Neural progenitor cell (in vitro differentiated cells): ENCODE measurements at regions not wholly inside any gene's neighbourhood (a gene's known extent, or its start where the extent isn't known, plus 50 kb on each side); places are given as distances from the start of the nearest gene placed in this dataset.

Experiments
- DNase-seq: peaks from one replicate; pipeline ENCODE4 v3.0.0-alpha.2; 2016; ENCODE audit warnings: low spot score
- H2AFZ ChIP-seq: fragments of 200-600 bp; sonication (generic); replicated peaks from 2 replicates; pipeline ENCODE4 v1.6.1; 2016; ENCODE audit warnings: antibody characterized with exemption
- H3F3A ChIP-seq: fragments of 200-600 bp; sonication (generic); 2 replicates; pipeline ENCODE4 v1.6.1; 2016; ENCODE audit warnings: antibody characterized with exemption, low read depth
- H3K27ac ChIP-seq: fragments of 200-600 bp; sonication (generic); 2 replicates; pipeline ENCODE4 v1.5.1; 2016; ENCODE audit warnings: mild to moderate bottlenecking
- H3K27me3 ChIP-seq: fragments of 200-600 bp; sonication (generic); 2 replicates; pipeline ENCODE4 v1.6.1; 2016; ENCODE audit warnings: mild to moderate bottlenecking, moderate library complexity
- H3K36me3 ChIP-seq: fragments of 200-600 bp; sonication (generic); 2 replicates; pipeline ENCODE4 v1.5.1; 2016
- H3K4me1 ChIP-seq: fragments of 200-600 bp; sonication (generic); 2 replicates; pipeline ENCODE4 v1.6.1; 2016; ENCODE audit warnings: mixed run types
- H3K4me2 ChIP-seq: fragments of 200-600 bp; sonication (generic); 2 replicates; pipeline ENCODE4 v1.6.1; 2016
- H3K4me3 ChIP-seq: fragments of 200-600 bp; sonication (generic); 2 replicates; pipeline ENCODE4 v1.5.1; 2016
- H3K79me2 ChIP-seq: fragments of 200-600 bp; sonication (generic); 2 replicates; pipeline ENCODE4 v1.6.1; 2016; ENCODE audit warnings: low read depth
- H3K9ac ChIP-seq: fragments of 200-600 bp; sonication (generic); 2 replicates; pipeline ENCODE4 v1.6.1; 2016
- H3K9me3 ChIP-seq: fragments of 200-600 bp; sonication (generic); 2 replicates; pipeline ENCODE4 v1.5.1; 2016; ENCODE audit warnings: low read depth
- H4K20me1 ChIP-seq: fragments of 200-600 bp; sonication (generic); 2 replicates; pipeline ENCODE4 v1.6.1; 2016; ENCODE audit warnings: low read depth
- H3K27ac Mint-ChIP-seq: 3 replicates; pipeline ENCODE4 v1.8.0; 2021; ENCODE audit warnings: mixed read lengths
- H3K27me3 Mint-ChIP-seq: 2 replicates; pipeline ENCODE4 v1.8.0; 2022; ENCODE audit warnings: low read depth, mild to moderate bottlenecking, inconsistent platforms, moderate library complexity, mixed read lengths; ENCODE audit not compliant: insufficient read depth
- H3K36me3 Mint-ChIP-seq: 3 replicates; pipeline ENCODE4 v1.8.0; 2021; ENCODE audit warnings: mixed read lengths
- H3K4me1 Mint-ChIP-seq: 3 replicates; pipeline ENCODE4 v1.8.0; 2021; ENCODE audit warnings: mixed read lengths
- H3K4me3 Mint-ChIP-seq: 3 replicates; pipeline ENCODE4 v1.8.0; 2021; ENCODE audit warnings: mild to moderate bottlenecking, moderate library complexity, mixed read lengths
- H3K9me3 Mint-ChIP-seq: 3 replicates; pipeline ENCODE4 v1.8.0; 2020; ENCODE audit warnings: mixed read lengths
- EZH2 ChIP-seq: fragments of 200-600 bp; sonication (generic); IDR thresholded peaks from 2 replicates; pipeline ENCODE4 v1.6.1; 2017; ENCODE audit warnings: antibody characterized with exemption, mild to moderate bottlenecking, moderate library complexity
- EZH2phosphoT487 ChIP-seq: fragments of 200-600 bp; sonication (generic); IDR thresholded peaks from 2 replicates; pipeline ENCODE4 v1.6.1; 2017; ENCODE audit warnings: antibody characterized with exemption
- TF ChIP-seq, protein P1 (sequence below): fragments of 200-600 bp; sonication (generic); IDR thresholded peaks from 2 replicates; pipeline ENCODE4 v1.5.1; 2017; ENCODE audit warnings: antibody characterized with exemption, mild to moderate bottlenecking

DNA sequence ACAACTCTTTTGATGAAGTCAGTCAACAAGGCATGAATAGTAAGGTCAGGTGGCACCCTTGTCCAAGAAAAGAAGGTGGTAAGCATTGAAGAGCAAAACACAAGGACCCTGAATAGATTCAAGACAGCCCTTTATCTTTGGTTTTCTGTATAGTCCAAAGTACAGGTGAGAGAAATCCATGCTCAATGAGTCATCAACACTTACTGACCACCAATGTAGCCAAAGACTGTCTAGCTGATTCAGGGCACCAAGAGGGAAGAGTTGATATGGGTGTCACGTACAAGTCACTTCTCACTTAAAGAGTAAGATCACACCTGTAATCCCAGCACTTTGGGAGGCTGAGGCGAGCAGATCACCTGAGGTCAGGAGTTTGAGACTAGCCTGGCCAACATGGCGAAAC, 528.3 kb downstream of the CD83 start:
- H3K4me3 Mint-ChIP-seq, result no peak overlapping the region
- no peaks in the 10 kb centered on the region for H3K36me3 Mint-ChIP-seq

DNA sequence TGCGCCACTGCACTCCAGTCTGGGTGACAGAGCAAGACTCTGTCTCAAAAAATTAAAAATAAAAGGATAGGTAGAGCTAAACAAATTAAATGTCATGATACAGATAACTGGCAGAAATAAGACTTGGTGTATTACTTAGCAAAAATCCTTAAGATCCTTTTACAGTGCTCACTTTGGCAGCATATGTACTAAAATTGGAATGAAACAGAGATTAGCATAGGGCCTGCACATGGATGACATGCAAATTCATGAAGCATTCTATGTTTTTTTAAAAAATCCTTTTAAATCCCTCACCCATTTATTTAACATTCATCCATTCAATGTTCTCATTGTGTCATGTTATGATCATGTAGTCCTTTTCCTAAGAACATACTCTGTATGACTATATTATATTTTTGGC, 528.8 kb downstream of the CD83 start:
- no peaks in the 10 kb centered on the region for H3K36me3 Mint-ChIP-seq
- TF ChIP-seq, protein P1, sequence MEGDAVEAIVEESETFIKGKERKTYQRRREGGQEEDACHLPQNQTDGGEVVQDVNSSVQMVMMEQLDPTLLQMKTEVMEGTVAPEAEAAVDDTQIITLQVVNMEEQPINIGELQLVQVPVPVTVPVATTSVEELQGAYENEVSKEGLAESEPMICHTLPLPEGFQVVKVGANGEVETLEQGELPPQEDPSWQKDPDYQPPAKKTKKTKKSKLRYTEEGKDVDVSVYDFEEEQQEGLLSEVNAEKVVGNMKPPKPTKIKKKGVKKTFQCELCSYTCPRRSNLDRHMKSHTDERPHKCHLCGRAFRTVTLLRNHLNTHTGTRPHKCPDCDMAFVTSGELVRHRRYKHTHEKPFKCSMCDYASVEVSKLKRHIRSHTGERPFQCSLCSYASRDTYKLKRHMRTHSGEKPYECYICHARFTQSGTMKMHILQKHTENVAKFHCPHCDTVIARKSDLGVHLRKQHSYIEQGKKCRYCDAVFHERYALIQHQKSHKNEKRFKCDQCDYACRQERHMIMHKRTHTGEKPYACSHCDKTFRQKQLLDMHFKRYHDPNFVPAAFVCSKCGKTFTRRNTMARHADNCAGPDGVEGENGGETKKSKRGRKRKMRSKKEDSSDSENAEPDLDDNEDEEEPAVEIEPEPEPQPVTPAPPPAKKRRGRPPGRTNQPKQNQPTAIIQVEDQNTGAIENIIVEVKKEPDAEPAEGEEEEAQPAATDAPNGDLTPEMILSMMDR, result no peak
- TF ChIP-seq EZH2phosphoT487, result no peak
- no peak for TF ChIP-seq EZH2
- Histone ChIP-seq H2AFZ (no peak overlapping the region), H3K4me3 (no peak overlapping the region), H3K9ac (no peak overlapping the region), H3K9me3 (no peaks in the 10 kb centered on the region), H3K36me3 (no peaks in the 10 kb centered on the region), H4K20me1 (no peaks in the 10 kb centered on the region), H3K79me2 (no peaks in the 10 kb centered on the region), H3K4me1 (peaks cover 16% of the 10 kb centered on the region), H3F3A (peaks cover 8% of the 10 kb centered on the region), H3K27me3 (no peaks in the 10 kb centered on the region), H3K27ac (no peak overlapping the region), H3K4me2 (no peak overlapping the region)
- DNase-seq, result no peak
- H3K27ac Mint-ChIP-seq, result no peak overlapping the region
- H3K4me3 Mint-ChIP-seq, result no peak overlapping the region
- peaks cover 6% of the 10 kb centered on the region for H3K27me3 Mint-ChIP-seq
- no peaks in the 10 kb centered on the region for H3K9me3 Mint-ChIP-seq
- peaks cover 14% of the 10 kb centered on the region for H3K4me1 Mint-ChIP-seq

More for the DNA sequence above, 528.3 kb downstream of the CD83 start:
- peaks cover 6% of the 10 kb centered on the region for H3K27me3 Mint-ChIP-seq
- Histone ChIP-seq H2AFZ (no peak overlapping the region), H3F3A (peaks cover 13% of the 10 kb centered on the region), H3K4me2 (no peak overlapping the region), H3K27me3 (no peaks in the 10 kb centered on the region), H4K20me1 (no peaks in the 10 kb centered on the region), H3K27ac (no peak overlapping the region), H3K4me3 (no peak overlapping the region), H3K9ac (no peak overlapping the region), H3K9me3 (no peaks in the 10 kb centered on the region), H3K4me1 (peaks cover 21% of the 10 kb centered on the region), H3K36me3 (no peaks in the 10 kb centered on the region), H3K79me2 (no peaks in the 10 kb centered on the region)
- no peaks in the 10 kb centered on the region for H3K9me3 Mint-ChIP-seq
- peaks cover 19% of the 10 kb centered on the region for H3K4me1 Mint-ChIP-seq
- TF ChIP-seq, protein P1, result no peak
- TF ChIP-seq EZH2 (no peak), EZH2phosphoT487 (no peak)
- H3K27ac Mint-ChIP-seq, result no peak overlapping the region
- DNase-seq, result no peak

DNA sequence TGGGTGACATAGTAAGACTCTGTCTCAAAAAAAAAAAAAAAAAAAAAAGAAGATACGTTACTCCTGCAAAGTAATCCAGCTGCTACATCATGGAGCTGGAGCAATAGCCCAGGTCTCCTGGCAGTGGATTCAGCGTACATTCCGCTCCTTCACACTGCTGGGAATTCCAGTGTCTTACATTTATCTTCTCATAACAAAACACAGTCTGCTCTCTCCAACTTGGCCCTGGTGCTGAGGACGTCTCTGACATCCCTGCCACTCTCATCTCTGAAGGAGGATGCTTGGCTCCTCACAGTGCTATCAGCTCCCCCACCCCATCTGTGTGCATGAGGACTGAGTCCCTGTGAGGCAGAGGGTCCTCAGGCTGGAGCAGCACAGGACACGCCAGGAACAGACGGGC, 529.8 kb downstream of the CD83 start:
- Histone ChIP-seq H3F3A (no peaks in the 10 kb centered on the region), H3K9me3 (no peaks in the 10 kb centered on the region), H3K4me3 (no peak overlapping the region), H3K4me1 (peaks cover 6% of the 10 kb centered on the region), H3K9ac (no peak overlapping the region), H3K27me3 (no peaks in the 10 kb centered on the region), H4K20me1 (no peaks in the 10 kb centered on the region), H3K27ac (no peak overlapping the region), H3K36me3 (no peaks in the 10 kb centered on the region), H2AFZ (no peak overlapping the region), H3K4me2 (no peak overlapping the region), H3K79me2 (no peaks in the 10 kb centered on the region)
- H3K36me3 Mint-ChIP-seq, result no peaks in the 10 kb centered on the region
- H3K27me3 Mint-ChIP-seq, result peaks cover 6% of the 10 kb centered on the region
- DNase-seq, result no peak
- no peaks in the 10 kb centered on the region for H3K9me3 Mint-ChIP-seq
- no peak overlapping the region for H3K27ac Mint-ChIP-seq
- peaks cover 4% of the 10 kb centered on the region for H3K4me1 Mint-ChIP-seq
- TF ChIP-seq EZH2phosphoT487, result no peak
- TF ChIP-seq EZH2, result no peak
- TF ChIP-seq, protein P1, result no peak
- H3K4me3 Mint-ChIP-seq, result no peak overlapping the region
